Mesendoderm (in vitro differentiated cells): ENCODE measurements at regions not wholly inside any gene's neighbourhood (a gene's known extent, or its start where the extent isn't known, plus 50 kb on each side); places are given as distances from the start of the nearest gene placed in this dataset.
"Not testable (repeated sequence)": the region's sequence is repeated elsewhere in the genome, so short reads cannot be mapped to it uniquely, and the experiment has no call there.

Experiments
- DNase-seq: peaks from one replicate; pipeline ENCODE4 v3.0.0; 2013
- H2AK5ac ChIP-seq: 2 replicates; pipeline ENCODE4 v1.6.1; 2013; ENCODE audit warnings: low read length, inconsistent platforms
- H2BK120ac ChIP-seq: 2 replicates; pipeline ENCODE4 v1.6.1; 2013; ENCODE audit warnings: low read depth, mild to moderate bottlenecking, low read length, moderate library complexity, mixed read lengths
- H2BK15ac ChIP-seq: replicated peaks from 2 replicates; pipeline ENCODE4 v1.6.1; 2013; ENCODE audit warnings: low read depth, mild to moderate bottlenecking, moderate library complexity
- H2BK5ac ChIP-seq: 2 replicates; pipeline ENCODE4 v1.6.1; 2013; ENCODE audit warnings: low read length, inconsistent platforms
- H3K18ac ChIP-seq: 2 replicates; pipeline ENCODE4 v1.6.1; 2013; ENCODE audit warnings: mild to moderate bottlenecking, low read length, mixed read lengths
- H3K23ac ChIP-seq: one replicate; pipeline ENCODE4 v1.6.1; 2013; ENCODE audit warnings: low read length
- H3K27ac ChIP-seq: 2 replicates; pipeline ENCODE4 v1.5.1; 2013; ENCODE audit warnings: low read depth, mild to moderate bottlenecking, inconsistent platforms, low read length, moderate library complexity
- H3K27me3 ChIP-seq: 2 replicates; pipeline ENCODE4 v1.6.1; 2013; ENCODE audit warnings: low read length, control low read depth, mild to moderate bottlenecking, inconsistent platforms; ENCODE audit not compliant: insufficient read depth, poor library complexity
- H3K36me3 ChIP-seq: 2 replicates; pipeline ENCODE4 v1.6.1; 2013; ENCODE audit warnings: low read length, inconsistent platforms; ENCODE audit not compliant: control insufficient read depth, insufficient read depth
- H3K4ac ChIP-seq: one replicate; pipeline ENCODE4 v1.6.1; 2013; ENCODE audit warnings: low read depth, mild to moderate bottlenecking, low read length, moderate library complexity
- H3K4me1 ChIP-seq: 2 replicates; pipeline ENCODE4 v1.6.1; 2013; ENCODE audit warnings: low read depth, low read length, inconsistent platforms; ENCODE audit not compliant: control insufficient read depth
- H3K4me2 ChIP-seq: 2 replicates; pipeline ENCODE4 v1.6.1; 2013; ENCODE audit warnings: low read length
- H3K4me3 ChIP-seq: 2 replicates; pipeline ENCODE4 v1.5.1; 2013; ENCODE audit warnings: mild to moderate bottlenecking, low read length
- H3K56ac ChIP-seq: one replicate; pipeline ENCODE4 v1.6.1; 2013; ENCODE audit warnings: low read length
- H3K79me1 ChIP-seq: 2 replicates; pipeline ENCODE4 v1.6.1; 2013; ENCODE audit warnings: low read length, inconsistent platforms
- H3K79me2 ChIP-seq: 2 replicates; pipeline ENCODE4 v1.6.1; 2013; ENCODE audit warnings: mild to moderate bottlenecking, low read length; ENCODE audit not compliant: control insufficient read depth, insufficient read depth
- H3K9ac ChIP-seq: 2 replicates; pipeline ENCODE4 v1.6.1; 2013; ENCODE audit warnings: low read length, inconsistent platforms
- H4K5ac ChIP-seq: one replicate; pipeline ENCODE4 v1.6.1; 2013; ENCODE audit warnings: low read length
- H4K8ac ChIP-seq: one replicate; pipeline ENCODE4 v1.6.1; 2013; ENCODE audit warnings: low read depth, mild to moderate bottlenecking, control low read depth, low read length, moderate library complexity
- WGBS: extraction: QIAGEN DNeasy Blood & Tissue Kit; methylation state at CpG from one replicate; pipeline ENCODE4 v1.1.7; 2013; ENCODE audit warnings: low lambda C conversion rate, missing lambda C conversion rate; ENCODE audit not compliant: insufficient coverage; ENCODE audit errors: extremely low coverage; 5-methylcytosine and 5-hydroxymethylcytosine counted together

DNA sequence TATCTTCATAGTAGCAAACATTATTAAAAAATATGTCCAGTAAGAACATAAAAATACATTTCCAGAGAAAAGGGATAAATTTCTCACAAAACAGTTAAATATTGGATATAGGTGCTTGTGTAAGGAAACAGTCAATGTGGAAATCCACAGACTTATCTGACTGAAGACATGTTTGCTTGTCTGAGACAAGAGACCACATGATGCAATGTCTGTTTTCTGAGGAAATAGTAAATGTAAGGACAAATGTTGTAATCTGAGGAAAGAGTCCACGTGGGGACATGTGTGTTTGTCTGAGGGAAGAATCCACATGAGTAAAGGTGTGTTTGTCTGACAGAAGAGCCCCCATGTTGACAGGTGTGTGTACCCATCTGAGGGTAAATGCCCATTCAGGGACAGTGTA is 1093.2 kb downstream of the TMEM121 start:
- no peak overlapping the region for H3K4ac ChIP-seq
- H2AK5ac ChIP-seq: no peak overlapping the region
- H3K4me3 ChIP-seq: no peak overlapping the region
- WGBS: no CpG with 5 or more reads among the region's 1 CpG
- no peak overlapping the region for H4K8ac ChIP-seq
- no peaks in the 10 kb centered on the region for H3K4me1 ChIP-seq
- no peaks in the 10 kb centered on the region for H3K79me2 ChIP-seq
- H3K27me3 ChIP-seq: no peaks in the 10 kb centered on the region
- H3K36me3 ChIP-seq: no peaks in the 10 kb centered on the region
- no peak overlapping the region for H2BK5ac ChIP-seq
- H4K5ac ChIP-seq: no peak overlapping the region
- H3K56ac ChIP-seq: no peak overlapping the region
- H3K27ac ChIP-seq: no peak overlapping the region
- no peaks in the 10 kb centered on the region for H3K79me1 ChIP-seq
- no peak for DNase-seq
- H3K23ac ChIP-seq: no peak overlapping the region
- H3K4me2 ChIP-seq: no peak overlapping the region
- no peak overlapping the region for H3K9ac ChIP-seq
- H2BK120ac ChIP-seq: no peak overlapping the region
- no peak overlapping the region for H2BK15ac ChIP-seq
- H3K18ac ChIP-seq: no peak overlapping the region

- Histone ChIP-seq H3K79me2 (no peaks in the 10 kb centered on the region), H3K27me3 (no peaks in the 10 kb centered on the region), H3K4me2 (no peak overlapping the region), H2BK15ac (no peak overlapping the region), H3K56ac (no peak overlapping the region), H4K8ac (no peak overlapping the region), H3K4me3 (no peak overlapping the region), H2AK5ac (no peak overlapping the region), H3K36me3 (no peaks in the 10 kb centered on the region), H3K23ac (no peak overlapping the region), H3K4me1 (no peaks in the 10 kb centered on the region), H3K27ac (no peak overlapping the region), H3K79me1 (no peaks in the 10 kb centered on the region), H3K18ac (no peak overlapping the region), H4K5ac (no peak overlapping the region), H2BK5ac (no peak overlapping the region), H3K9ac (no peak overlapping the region), H3K4ac (no peak overlapping the region), H2BK120ac (no peak overlapping the region)
- DNase-seq: no peak
- WGBS: no CpG with 5 or more reads among the region's 2 CpGs
Measured at GRCh38 chr14:106620368-106620767, 1094.0 kb downstream of the TMEM121 start.

GRCh38 chr14:106622200-106622745 is 1095.9 kb downstream of the TMEM121 start:
- Histone ChIP-seq H3K79me2 (no peaks in the 10 kb centered on the region), H2BK120ac (no peak overlapping the region), H3K18ac (no peak overlapping the region), H3K4me3 (no peak overlapping the region), H3K4me2 (no peak overlapping the region), H3K27ac (no peak overlapping the region), H2BK15ac (no peak overlapping the region), H3K79me1 (no peaks in the 10 kb centered on the region), H4K5ac (no peak overlapping the region), H3K36me3 (no peaks in the 10 kb centered on the region), H3K4ac (no peak overlapping the region), H3K4me1 (no peaks in the 10 kb centered on the region), H3K9ac (no peak overlapping the region), H2AK5ac (no peak overlapping the region), H3K27me3 (no peaks in the 10 kb centered on the region), H3K23ac (no peak overlapping the region), H2BK5ac (no peak overlapping the region), H3K56ac (no peak overlapping the region), H4K8ac (no peak overlapping the region)
- no CpG with 5 or more reads among the region's 12 CpGs for WGBS
- DNase-seq: no peak

DNA sequence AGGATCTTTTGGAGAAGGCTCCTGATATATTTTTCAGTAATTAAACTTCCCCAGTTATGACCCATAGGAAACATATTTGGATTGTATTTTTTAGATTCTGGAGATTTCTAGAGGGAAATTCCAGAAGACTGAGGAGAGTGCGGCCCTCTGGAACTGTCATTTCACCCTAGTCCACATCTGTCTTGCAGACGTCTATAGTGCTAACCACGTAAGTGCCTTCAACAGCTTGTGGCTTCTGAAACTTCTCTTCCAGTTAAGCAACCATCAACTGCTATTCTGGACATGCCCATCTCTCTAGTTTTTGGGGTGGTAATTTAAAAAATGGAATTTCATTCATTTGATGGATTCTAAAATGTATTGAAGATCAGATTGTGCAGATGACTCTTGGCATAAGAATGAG is 1098.8 kb downstream of the TMEM121 start:
- WGBS: no CpG with 5 or more reads among the region's 3 CpGs
- no peaks in the 10 kb centered on the region for H3K79me2 ChIP-seq
- no peaks in the 10 kb centered on the region for H3K27me3 ChIP-seq
- H3K36me3 ChIP-seq: no peaks in the 10 kb centered on the region
- H3K4me1 ChIP-seq: no peaks in the 10 kb centered on the region
- H2BK15ac ChIP-seq: no peak overlapping the region
- no peak overlapping the region for H3K9ac ChIP-seq
- H3K4me3 ChIP-seq: no peak overlapping the region
- no peak overlapping the region for H2BK120ac ChIP-seq
- no peak overlapping the region for H3K4me2 ChIP-seq
- H3K4ac ChIP-seq: no peak overlapping the region
- H3K27ac ChIP-seq: no peak overlapping the region
- H4K5ac ChIP-seq: no peak overlapping the region
- no peak for DNase-seq
- no peaks in the 10 kb centered on the region for H3K79me1 ChIP-seq
- no peak overlapping the region for H3K18ac ChIP-seq
- H4K8ac ChIP-seq: no peak overlapping the region
- no peak overlapping the region for H2BK5ac ChIP-seq
- H3K23ac ChIP-seq: no peak overlapping the region
- no peak overlapping the region for H2AK5ac ChIP-seq
- H3K56ac ChIP-seq: no peak overlapping the region

DNA sequence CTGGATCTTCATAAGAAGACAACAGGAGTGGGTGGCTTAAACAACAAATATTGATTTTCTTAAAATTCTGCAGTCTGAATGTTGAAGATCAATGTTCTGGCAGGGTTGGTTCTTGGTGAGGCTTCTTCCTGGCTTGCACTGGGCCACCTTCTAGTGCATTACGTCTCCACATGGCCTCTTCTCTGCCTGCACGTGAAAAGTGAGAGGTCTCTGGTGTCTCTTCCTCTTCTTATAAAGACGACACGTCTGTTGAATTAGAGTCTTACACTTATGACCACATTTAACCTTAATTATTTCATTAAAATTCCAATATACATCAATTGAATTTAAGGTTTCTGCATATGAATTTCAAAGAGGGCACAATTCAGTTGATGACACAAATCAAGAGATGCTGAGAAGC is 1100.1 kb downstream of the TMEM121 start:
- H3K4ac ChIP-seq, H3K18ac ChIP-seq, H4K8ac ChIP-seq, H2BK15ac ChIP-seq, H3K79me2 ChIP-seq, H3K79me1 ChIP-seq, H2BK120ac ChIP-seq, H3K4me1 ChIP-seq, H3K9ac ChIP-seq, H4K5ac ChIP-seq, H3K27ac ChIP-seq, H3K56ac ChIP-seq, H2BK5ac ChIP-seq, H3K36me3 ChIP-seq, H3K4me2 ChIP-seq, H2AK5ac ChIP-seq, H3K4me3 ChIP-seq, DNase-seq, H3K23ac ChIP-seq, H3K27me3 ChIP-seq: not testable (repeated sequence)
- WGBS: no CpG with 5 or more reads among the region's 4 CpGs

DNA sequence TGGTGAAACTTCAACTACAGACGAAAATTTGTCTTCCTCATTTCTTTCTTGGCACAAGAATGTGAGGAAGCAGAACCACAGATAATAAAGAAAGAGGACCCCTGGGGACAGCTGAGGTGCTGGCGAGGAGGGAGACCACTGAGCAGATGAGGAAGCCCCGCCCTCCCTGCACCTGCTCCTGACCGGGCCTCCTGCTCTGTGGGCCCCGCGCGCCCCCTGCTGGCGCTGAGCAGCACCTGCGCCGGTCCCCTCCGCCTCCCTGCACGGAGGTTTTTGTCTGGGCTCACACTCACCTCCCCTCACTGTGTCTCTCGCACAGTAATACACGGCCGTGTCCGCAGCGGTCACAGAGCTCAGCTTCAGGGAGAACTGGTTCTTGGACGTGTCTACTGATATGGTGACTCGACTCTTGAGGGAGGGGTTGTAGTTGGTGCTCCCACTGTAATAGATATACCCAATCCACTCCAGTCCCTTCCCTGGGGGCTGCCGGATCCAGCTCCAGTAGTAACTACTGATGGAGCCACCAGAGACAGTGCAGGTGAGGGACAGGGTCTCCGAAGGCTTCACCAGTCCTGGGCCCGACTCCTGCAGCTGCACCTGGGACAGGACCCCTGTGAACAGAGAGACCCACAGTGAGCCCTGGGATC is 1100.7 kb downstream of the TMEM121 start:
- not testable (repeated sequence) for H3K36me3 ChIP-seq, H3K18ac ChIP-seq, DNase-seq, H3K56ac ChIP-seq, H3K27ac ChIP-seq, H4K5ac ChIP-seq, H3K79me2 ChIP-seq, H3K27me3 ChIP-seq, H3K4me2 ChIP-seq, H2BK5ac ChIP-seq, H3K23ac ChIP-seq, H3K4ac ChIP-seq, H3K9ac ChIP-seq, H2BK120ac ChIP-seq, H3K79me1 ChIP-seq, H3K4me3 ChIP-seq, H2BK15ac ChIP-seq, H3K4me1 ChIP-seq, H2AK5ac ChIP-seq, H4K8ac ChIP-seq
- WGBS: no CpG with 5 or more reads among the region's 22 CpGs
